GM12878 (cell line): ENCODE measurements at regions not wholly inside any gene's neighbourhood (a gene's known extent, or its start where the extent isn't known, plus 50 kb on each side); places are given as distances from the start of the nearest gene placed in this dataset.

Experiments used
- BCL11A ChIP-seq: IDR thresholded peaks from 2 replicates; pipeline ENCODE4 v1.6.1; 2011; ENCODE audit warnings: low read depth, low read length
- BHLHE40 ChIP-seq, 2 experiments: fragments of 450-650 bp in 1 of 2; IDR thresholded peaks; 2 replicates each; pipeline ENCODE4 v1.6.1; 2011 to 2017; ENCODE audit warnings: low read depth in 2 of 2, borderline replicate concordance in 1 of 2, improper control_type of control experiment in 1 of 2, low read length in 1 of 2, mild to moderate bottlenecking in 1 of 2
- CEBPB ChIP-seq, 2 experiments: fragments of 150-350 bp in 1 of 2; IDR thresholded peaks; 2 replicates each; pipeline ENCODE4 v1.6.1; 2012 to 2014; ENCODE audit warnings: low read depth in 2 of 2, low read length in 2 of 2, borderline replicate concordance in 1 of 2, inconsistent platforms in 1 of 2
- CREM ChIP-seq: IDR thresholded peaks from 2 replicates; pipeline ENCODE4 v1.6.1; 2014; ENCODE audit warnings: antibody characterized with exemption, low read depth
- DPF2 ChIP-seq: fragments of 450-650 bp; IDR thresholded peaks from 2 replicates; pipeline ENCODE4 v1.6.1; 2017; ENCODE audit warnings: mild to moderate bottlenecking
- EP300 ChIP-seq, 2 experiments: fragments of 150-350 bp in 1 of 2; IDR thresholded peaks; 2 replicates each; pipeline ENCODE4 v1.6.1; 2011 to 2012; ENCODE audit warnings: low read depth in 2 of 2, low read length in 2 of 2, borderline replicate concordance in 1 of 2, improper control_type of control experiment in 1 of 2, inconsistent platforms in 1 of 2; ENCODE audit not compliant: control insufficient read depth in 1 of 2
- ETV6 ChIP-seq, 2 experiments: fragments of 450-650 bp in 1 of 2; IDR thresholded peaks in 1 of 2; conservative IDR thresholded peaks in 1 of 2; 2 replicates each; pipeline ENCODE4 v1.6.1; 2014; ENCODE audit warnings: antibody characterized with exemption in 1 of 2, borderline replicate concordance in 1 of 2, low read depth in 1 of 2, mild to moderate bottlenecking in 1 of 2, moderate library complexity in 1 of 2
- EZH2 ChIP-seq: IDR thresholded peaks from 2 replicates; pipeline ENCODE4 v1.6.1; 2012; ENCODE audit warnings: low read depth, mild to moderate bottlenecking, control low read depth, inconsistent platforms, low read length, borderline replicate concordance; ENCODE audit not compliant: control insufficient read depth
- GATAD2B ChIP-seq: fragments of 450-650 bp; conservative IDR thresholded peaks from 2 replicates; pipeline ENCODE4 v1.6.1; 2017; ENCODE audit warnings: low read depth, mild to moderate bottlenecking, moderate library complexity
- IKZF2 ChIP-seq, 2 experiments: fragments of 450-650 bp; IDR thresholded peaks; 2 replicates each; pipeline ENCODE4 v1.6.1; 2017; ENCODE audit warnings: mild to moderate bottlenecking in 2 of 2, moderate library complexity in 2 of 2
- KDM1A ChIP-seq: fragments of 200-600 bp; sonication (generic); IDR thresholded peaks from 2 replicates; pipeline ENCODE4 v1.6.1; 2016; ENCODE audit warnings: borderline replicate concordance
- KLF5 ChIP-seq: fragments of 450-650 bp; IDR thresholded peaks from 2 replicates; pipeline ENCODE4 v1.6.1; 2014; ENCODE audit warnings: mild to moderate bottlenecking; ENCODE audit not compliant: partially characterized antibody
- MYB ChIP-seq: fragments of 150-350 bp; IDR thresholded peaks from 2 replicates; pipeline ENCODE4 v1.6.1; 2014; ENCODE audit warnings: mild to moderate bottlenecking, low read depth, low read length, borderline replicate concordance
- POLR2A ChIP-seq: IDR thresholded peaks from 2 replicates; pipeline ENCODE4 v1.6.1; 2011; ENCODE audit warnings: low read depth, mild to moderate bottlenecking, low read length
- RCOR1 ChIP-seq: conservative IDR thresholded peaks from 2 replicates; pipeline ENCODE4 v1.6.1; 2012; ENCODE audit warnings: low read depth, low read length, improper control_type of control experiment
- RELA ChIP-seq: fragments of 450-650 bp; IDR thresholded peaks from 2 replicates; pipeline ENCODE4 v1.8.0; 2014; ENCODE audit warnings: borderline replicate concordance; ENCODE audit not compliant: partially characterized antibody
- SREBF2 ChIP-seq: IDR thresholded peaks from 2 replicates; pipeline ENCODE4 v1.6.1; 2012; ENCODE audit warnings: mild to moderate bottlenecking, low read length
- TARDBP ChIP-seq: IDR thresholded peaks from 2 replicates; pipeline ENCODE4 v1.6.1; 2016; ENCODE audit warnings: borderline replicate concordance
- ZBED1 ChIP-seq: IDR thresholded peaks from 2 replicates; pipeline ENCODE4 v1.6.1; 2016; ENCODE audit warnings: borderline replicate concordance
- TF ChIP-seq, protein P1 (sequence below): fragments of 450-650 bp; IDR thresholded peaks from 2 replicates; pipeline ENCODE4 v1.6.1; 2018; ENCODE audit warnings: borderline replicate concordance, mild to moderate bottlenecking; ENCODE audit not compliant: partially characterized antibody
- TF ChIP-seq, protein P2 (sequence below): IDR thresholded peaks from 2 replicates; pipeline ENCODE4 v1.6.1; 2011; ENCODE audit warnings: low read depth, low read length, improper control_type of control experiment, borderline replicate concordance
- TF ChIP-seq, protein P3 (sequence below): IDR thresholded peaks from 2 replicates; pipeline ENCODE4 v1.6.1; 2012; ENCODE audit warnings: low read depth, low read length, improper control_type of control experiment
- TF ChIP-seq, protein P4 (sequence below): IDR thresholded peaks from 2 replicates; pipeline ENCODE4 v1.6.1; 2012; ENCODE audit warnings: low read length, inconsistent platforms
- TF ChIP-seq, protein P5 (sequence below): fragments of 450-650 bp; IDR thresholded peaks from 2 replicates; pipeline ENCODE4 v1.6.1; 2014; ENCODE audit warnings: mild to moderate bottlenecking
- TF ChIP-seq, protein P6 (sequence below): IDR thresholded peaks from 2 replicates; pipeline ENCODE4 v1.6.1; 2011; ENCODE audit warnings: mild to moderate bottlenecking, low read depth, low read length, moderate library complexity; ENCODE audit not compliant: insufficient replicate concordance

DNA sequence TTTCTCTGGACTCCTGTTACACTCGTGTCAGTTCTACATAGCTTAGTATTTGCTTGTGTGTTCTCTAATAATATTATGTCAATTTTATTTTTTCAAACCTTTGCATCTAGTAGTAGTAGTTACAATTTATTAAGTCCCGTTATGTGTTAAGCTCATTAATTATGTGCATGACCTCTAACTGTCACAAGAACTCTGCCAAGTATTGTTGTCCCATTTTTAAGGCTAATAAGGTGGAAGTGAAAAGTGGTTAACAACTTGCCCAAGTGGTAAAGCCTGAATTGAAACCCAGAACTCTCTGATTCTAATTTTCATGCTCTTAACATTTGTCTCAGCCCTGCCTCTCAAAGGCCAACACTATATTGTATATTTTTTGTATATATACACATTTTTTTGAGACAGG is 221.6 kb downstream of the DMRT2 start (continued):
- TF ChIP-seq, protein P1, sequence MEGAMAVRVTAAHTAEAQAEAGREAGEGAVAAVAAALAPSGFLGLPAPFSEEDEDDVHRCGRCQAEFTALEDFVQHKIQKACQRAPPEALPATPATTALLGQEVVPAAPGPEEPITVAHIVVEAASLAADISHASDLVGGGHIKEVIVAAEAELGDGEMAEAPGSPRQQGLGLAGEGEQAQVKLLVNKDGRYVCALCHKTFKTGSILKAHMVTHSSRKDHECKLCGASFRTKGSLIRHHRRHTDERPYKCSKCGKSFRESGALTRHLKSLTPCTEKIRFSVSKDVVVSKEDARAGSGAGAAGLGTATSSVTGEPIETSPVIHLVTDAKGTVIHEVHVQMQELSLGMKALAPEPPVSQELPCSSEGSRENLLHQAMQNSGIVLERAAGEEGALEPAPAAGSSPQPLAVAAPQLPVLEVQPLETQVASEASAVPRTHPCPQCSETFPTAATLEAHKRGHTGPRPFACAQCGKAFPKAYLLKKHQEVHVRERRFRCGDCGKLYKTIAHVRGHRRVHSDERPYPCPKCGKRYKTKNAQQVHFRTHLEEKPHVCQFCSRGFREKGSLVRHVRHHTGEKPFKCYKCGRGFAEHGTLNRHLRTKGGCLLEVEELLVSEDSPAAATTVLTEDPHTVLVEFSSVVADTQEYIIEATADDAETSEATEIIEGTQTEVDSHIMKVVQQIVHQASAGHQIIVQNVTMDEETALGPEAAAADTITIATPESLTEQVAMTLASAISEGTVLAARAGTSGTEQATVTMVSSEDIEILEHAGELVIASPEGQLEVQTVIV, result no peak
- no peak for TF ChIP-seq KDM1A
- no peak for TF ChIP-seq EZH2
- TF ChIP-seq, protein P2, sequence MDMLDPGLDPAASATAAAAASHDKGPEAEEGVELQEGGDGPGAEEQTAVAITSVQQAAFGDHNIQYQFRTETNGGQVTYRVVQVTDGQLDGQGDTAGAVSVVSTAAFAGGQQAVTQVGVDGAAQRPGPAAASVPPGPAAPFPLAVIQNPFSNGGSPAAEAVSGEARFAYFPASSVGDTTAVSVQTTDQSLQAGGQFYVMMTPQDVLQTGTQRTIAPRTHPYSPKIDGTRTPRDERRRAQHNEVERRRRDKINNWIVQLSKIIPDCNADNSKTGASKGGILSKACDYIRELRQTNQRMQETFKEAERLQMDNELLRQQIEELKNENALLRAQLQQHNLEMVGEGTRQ, result no peak
- TF ChIP-seq DPF2, result peak; percentile 45; the same call in 1 of the 2 replicates
- TF ChIP-seq, protein P3, sequence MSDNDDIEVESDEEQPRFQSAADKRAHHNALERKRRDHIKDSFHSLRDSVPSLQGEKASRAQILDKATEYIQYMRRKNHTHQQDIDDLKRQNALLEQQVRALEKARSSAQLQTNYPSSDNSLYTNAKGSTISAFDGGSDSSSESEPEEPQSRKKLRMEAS, result no peak
- no peak for TF ChIP-seq TARDBP
- TF ChIP-seq, protein P4, sequence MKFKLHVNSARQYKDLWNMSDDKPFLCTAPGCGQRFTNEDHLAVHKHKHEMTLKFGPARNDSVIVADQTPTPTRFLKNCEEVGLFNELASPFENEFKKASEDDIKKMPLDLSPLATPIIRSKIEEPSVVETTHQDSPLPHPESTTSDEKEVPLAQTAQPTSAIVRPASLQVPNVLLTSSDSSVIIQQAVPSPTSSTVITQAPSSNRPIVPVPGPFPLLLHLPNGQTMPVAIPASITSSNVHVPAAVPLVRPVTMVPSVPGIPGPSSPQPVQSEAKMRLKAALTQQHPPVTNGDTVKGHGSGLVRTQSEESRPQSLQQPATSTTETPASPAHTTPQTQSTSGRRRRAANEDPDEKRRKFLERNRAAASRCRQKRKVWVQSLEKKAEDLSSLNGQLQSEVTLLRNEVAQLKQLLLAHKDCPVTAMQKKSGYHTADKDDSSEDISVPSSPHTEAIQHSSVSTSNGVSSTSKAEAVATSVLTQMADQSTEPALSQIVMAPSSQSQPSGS, result no peak
- TF ChIP-seq IKZF2 (IDR thresholded peaks at IDR 0.05), result peak; percentile 84 to 88; a peak in 3 of 4 replicates
- TF ChIP-seq ETV6 (conservative IDR thresholded peaks at IDR 0.05 in 1 of 2, IDR thresholded peaks at IDR 0.05 in 1 of 2; ENCODE audit: borderline replicate concordance in 1 of 2, low read depth in 1 of 2), result no peak
- TF ChIP-seq MYB, result no peak
- no peak for TF ChIP-seq POLR2A
- TF ChIP-seq CEBPB (IDR thresholded peaks at IDR 0.05; ENCODE audit: borderline replicate concordance in 1 of 2, low read depth in 2 of 2, low read length in 2 of 2), result no peak
- TF ChIP-seq BCL11A, result no peak
- no peak for TF ChIP-seq GATAD2B
- no peak for TF ChIP-seq RCOR1
- no peak for TF ChIP-seq CREM
- TF ChIP-seq, protein P5, sequence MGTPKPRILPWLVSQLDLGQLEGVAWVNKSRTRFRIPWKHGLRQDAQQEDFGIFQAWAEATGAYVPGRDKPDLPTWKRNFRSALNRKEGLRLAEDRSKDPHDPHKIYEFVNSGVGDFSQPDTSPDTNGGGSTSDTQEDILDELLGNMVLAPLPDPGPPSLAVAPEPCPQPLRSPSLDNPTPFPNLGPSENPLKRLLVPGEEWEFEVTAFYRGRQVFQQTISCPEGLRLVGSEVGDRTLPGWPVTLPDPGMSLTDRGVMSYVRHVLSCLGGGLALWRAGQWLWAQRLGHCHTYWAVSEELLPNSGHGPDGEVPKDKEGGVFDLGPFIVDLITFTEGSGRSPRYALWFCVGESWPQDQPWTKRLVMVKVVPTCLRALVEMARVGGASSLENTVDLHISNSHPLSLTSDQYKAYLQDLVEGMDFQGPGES, result no peak
- TF ChIP-seq ZBED1, result no peak
- TF ChIP-seq KLF5, result no peak
- peak; percentile 22 to 45; a peak in 2 of 4 replicates for TF ChIP-seq BHLHE40 (IDR thresholded peaks at IDR 0.05; ENCODE audit: borderline replicate concordance in 1 of 2, low read depth in 2 of 2, low read length in 1 of 2)
- no peak for TF ChIP-seq RELA
- TF ChIP-seq EP300 (IDR thresholded peaks at IDR 0.05; ENCODE audit: borderline replicate concordance in 1 of 2, control insufficient read depth in 1 of 2, low read depth in 2 of 2, low read length in 2 of 2), result peak; percentile 46 to 61; a peak in 3 of 4 replicates
- no peak for TF ChIP-seq SREBF2
- TF ChIP-seq, protein P6, sequence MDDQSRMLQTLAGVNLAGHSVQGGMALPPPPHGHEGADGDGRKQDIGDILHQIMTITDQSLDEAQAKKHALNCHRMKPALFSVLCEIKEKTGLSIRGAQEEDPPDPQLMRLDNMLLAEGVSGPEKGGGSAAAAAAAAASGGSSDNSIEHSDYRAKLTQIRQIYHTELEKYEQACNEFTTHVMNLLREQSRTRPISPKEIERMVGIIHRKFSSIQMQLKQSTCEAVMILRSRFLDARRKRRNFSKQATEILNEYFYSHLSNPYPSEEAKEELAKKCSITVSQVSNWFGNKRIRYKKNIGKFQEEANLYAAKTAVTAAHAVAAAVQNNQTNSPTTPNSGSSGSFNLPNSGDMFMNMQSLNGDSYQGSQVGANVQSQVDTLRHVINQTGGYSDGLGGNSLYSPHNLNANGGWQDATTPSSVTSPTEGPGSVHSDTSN, result no peak
